ENCODE measurements at regions not wholly inside any gene's neighbourhood (a gene's known extent, or its start where the extent isn't known, plus 50 kb on each side); places are given as distances from the start of the nearest gene placed in this dataset.
"Not testable (repeated sequence)": the region's sequence is repeated elsewhere in the genome, so short reads cannot be mapped to it uniquely, and the experiment has no call there.

DNA sequence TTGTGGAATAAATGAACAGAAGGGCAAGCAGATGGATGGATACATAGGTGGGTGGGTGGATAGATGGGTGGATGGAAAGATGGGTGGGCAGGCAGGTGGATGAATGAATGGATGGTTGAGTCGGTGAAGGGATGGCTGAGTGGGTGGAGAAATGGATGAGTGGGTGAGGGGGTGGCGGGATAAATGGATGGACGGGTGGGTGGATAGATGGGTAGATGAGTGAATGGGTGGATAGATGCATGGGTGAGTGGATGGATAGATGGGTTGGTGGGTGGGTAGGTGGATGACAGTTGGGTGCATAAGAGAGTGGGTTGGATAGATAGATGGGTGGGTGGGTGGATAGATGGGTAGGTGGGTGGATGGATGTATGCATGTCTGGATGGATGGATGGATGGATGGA lies 76.0 kb downstream of the ART5 start:
- H3K27me3 ChIP-seq (ENCODE audit: insufficient read depth, low read length); H3K4me3 ChIP-seq (ENCODE audit: low read length in 2 of 2); H3K4me1 Mint-ChIP-seq; H3K9me3 Mint-ChIP-seq; CTCF ChIA-PET (ENCODE audit: partially characterized antibody); H3K9me3 ChIP-seq (ENCODE audit: control insufficient read depth in 1 of 2, low read length in 2 of 2); H3K27ac Mint-ChIP-seq; H3K36me3 ChIP-seq (ENCODE audit: insufficient read depth, low read length); H3K36me3 Mint-ChIP-seq; POLR2A ChIA-PET (ENCODE audit: partially characterized antibody); DNase-seq; H3K4me3 Mint-ChIP-seq; H3K27ac ChIP-seq (ENCODE audit: low read depth, low read length); H3K27me3 Mint-ChIP-seq; H3K4me1 ChIP-seq (ENCODE audit: insufficient read depth, low read length): not testable (repeated sequence)
- intact Hi-C loops (cut with micrococcal nuclease) = loop anchor here (10.0 kb wide), 1 partner anchor 81 kb away; no protein-coding TSS in a partner anchor

DNA sequence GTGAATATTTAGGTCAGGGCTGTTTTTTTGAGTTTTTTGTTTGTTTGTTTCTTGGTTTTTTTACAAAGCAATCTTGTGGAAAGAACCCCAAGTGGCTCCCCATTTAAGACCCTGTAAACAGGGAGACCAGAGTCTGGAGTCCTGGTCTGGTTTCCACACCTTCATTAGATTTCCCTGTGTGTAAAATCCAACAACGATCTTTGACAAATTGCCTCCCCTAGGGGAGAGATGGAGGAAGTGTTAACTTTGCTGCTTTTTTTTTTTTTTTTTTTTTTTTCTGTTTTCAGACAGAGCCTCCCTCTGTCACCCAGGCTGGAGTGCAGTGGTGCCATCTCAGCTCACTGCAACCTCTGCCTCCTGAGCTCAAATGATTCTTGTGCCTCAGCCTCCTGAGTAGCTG lies 77.4 kb downstream of the ART5 start:
- H3K9me3 Mint-ChIP-seq; H3K27ac Mint-ChIP-seq; H3K9me3 ChIP-seq (ENCODE audit: control insufficient read depth in 1 of 2, low read length in 2 of 2); CTCF ChIA-PET (ENCODE audit: partially characterized antibody); POLR2A ChIA-PET (ENCODE audit: partially characterized antibody); DNase-seq; H3K36me3 Mint-ChIP-seq; H3K4me3 ChIP-seq (ENCODE audit: low read length in 2 of 2); H3K36me3 ChIP-seq (ENCODE audit: insufficient read depth, low read length); H3K4me1 Mint-ChIP-seq; H3K4me1 ChIP-seq (ENCODE audit: insufficient read depth, low read length); H3K4me3 Mint-ChIP-seq; H3K27ac ChIP-seq (ENCODE audit: low read depth, low read length); H3K27me3 ChIP-seq (ENCODE audit: insufficient read depth, low read length); H3K27me3 Mint-ChIP-seq: not testable (repeated sequence)
- intact Hi-C loops (cut with micrococcal nuclease) = loop anchor here (10.0 kb wide), 1 partner anchor 80 kb away; no protein-coding TSS in a partner anchor

- peak overlapping the region; percentile 21 for H3K27ac ChIP-seq (ENCODE audit: low read depth, low read length)
- Mint-ChIP-seq H3K27ac (peak overlapping the region; percentile 18 to 97 (median 92)), H3K4me1 (peaks cover 12 to 23% (median 19%) of the 10 kb centered on the region in 4 donors), H3K4me3 (peak overlapping the region; percentile 21 to 86 (median 79))
- H3K27me3 ChIP-seq (ENCODE audit: insufficient read depth, low read length); intact Hi-C loops (cut with micrococcal nuclease); CTCF ChIA-PET (ENCODE audit: partially characterized antibody); H3K4me3 ChIP-seq (ENCODE audit: low read length in 2 of 2); H3K36me3 Mint-ChIP-seq; H3K36me3 ChIP-seq (ENCODE audit: insufficient read depth, low read length); H3K4me1 ChIP-seq (ENCODE audit: insufficient read depth, low read length); H3K9me3 Mint-ChIP-seq; POLR2A ChIA-PET (ENCODE audit: partially characterized antibody); H3K9me3 ChIP-seq (ENCODE audit: control insufficient read depth in 1 of 2, low read length in 2 of 2); H3K27me3 Mint-ChIP-seq: not testable (repeated sequence)
- peak; percentile 31 to 66 (median 50) for DNase-seq
Measured at GRCh38 chr11:3554621-3555020, 87.2 kb downstream of the ART5 start.

GRCh38 chr11:3544990-3545389 lies 96.8 kb downstream of the ART5 start:
- intact Hi-C loops (cut with micrococcal nuclease); H3K4me1 ChIP-seq (ENCODE audit: insufficient read depth, low read length); H3K27me3 ChIP-seq (ENCODE audit: insufficient read depth, low read length); POLR2A ChIA-PET (ENCODE audit: partially characterized antibody); H3K4me3 ChIP-seq (ENCODE audit: low read length in 2 of 2); H3K9me3 ChIP-seq (ENCODE audit: control insufficient read depth in 1 of 2, low read length in 2 of 2); H3K36me3 ChIP-seq (ENCODE audit: insufficient read depth, low read length); H3K36me3 Mint-ChIP-seq; H3K27me3 Mint-ChIP-seq: not testable (repeated sequence)
- peaks cover 0 to 13% (median 4%) of the 10 kb centered on the region in 8 donors for H3K9me3 Mint-ChIP-seq
- peak overlapping the region; percentile 77 to 94 (median 91) for H3K27ac Mint-ChIP-seq
- peaks cover 12 to 23% (median 17%) of the 10 kb centered on the region in 4 donors for H3K4me1 Mint-ChIP-seq
- H3K27ac ChIP-seq (ENCODE audit: low read depth, low read length) = peak overlapping the region; percentile 0
- CTCF ChIA-PET (ENCODE audit: partially characterized antibody) = interaction anchor here (0.6 kb wide), 1 partner anchor 56 kb away, joined by 3 read pairs; no protein-coding TSS in a partner anchor
- peak overlapping the region; percentile 70 to 88 (median 82) for H3K4me3 Mint-ChIP-seq
- peak; percentile 31 to 59 (median 57) for DNase-seq

DNA sequence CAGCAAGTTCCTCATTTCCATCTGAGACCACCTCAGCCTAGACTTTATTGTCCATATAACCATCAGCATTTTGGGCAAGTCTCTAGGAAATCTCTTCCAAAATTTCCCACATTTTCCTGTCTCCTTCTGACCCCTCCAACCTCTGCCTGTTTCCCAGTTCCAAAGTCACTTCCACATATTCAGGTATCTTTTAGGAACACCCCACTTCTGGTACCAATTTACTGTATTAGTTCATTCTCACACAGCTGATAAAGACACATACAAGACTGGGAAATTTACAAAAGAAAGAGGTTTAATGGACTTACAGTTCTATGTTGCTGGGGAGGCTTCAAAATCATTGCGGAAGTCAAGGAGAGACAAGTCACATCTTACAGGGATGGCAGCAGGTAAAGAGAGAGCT lies 103.6 kb downstream of the ART5 start:
- peaks cover 0 to 50% (median 18%) of the 10 kb centered on the region in 8 donors for H3K9me3 Mint-ChIP-seq
- not testable (repeated sequence) for H3K27ac Mint-ChIP-seq

DNA sequence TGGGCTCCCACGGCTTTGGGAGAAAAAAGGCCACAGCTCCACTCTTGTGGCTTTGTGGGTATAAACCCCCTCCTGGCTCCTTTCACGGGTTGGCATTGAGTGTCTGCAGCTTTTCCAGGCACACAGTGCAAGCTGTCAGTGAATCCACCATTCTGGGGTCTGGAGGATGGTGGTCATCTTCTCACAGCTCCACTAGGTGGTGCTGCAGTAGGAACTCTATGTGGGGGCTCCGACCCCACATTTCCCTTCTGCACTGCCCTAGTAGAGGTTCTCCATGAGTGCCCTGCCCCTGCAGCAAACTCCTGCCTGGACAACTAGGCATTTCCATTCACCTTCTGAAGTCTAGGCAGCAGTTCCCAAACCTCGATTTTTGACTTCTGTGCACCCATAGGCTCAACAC lies 104.5 kb downstream of the ART5 start:
- H3K9me3 ChIP-seq (ENCODE audit: control insufficient read depth in 1 of 2, low read length in 2 of 2); H3K27ac Mint-ChIP-seq; H3K4me3 Mint-ChIP-seq; H3K27me3 ChIP-seq (ENCODE audit: insufficient read depth, low read length); H3K36me3 Mint-ChIP-seq; H3K27me3 Mint-ChIP-seq; H3K4me1 ChIP-seq (ENCODE audit: insufficient read depth, low read length); H3K27ac ChIP-seq (ENCODE audit: low read depth, low read length); H3K36me3 ChIP-seq (ENCODE audit: insufficient read depth, low read length); CTCF ChIA-PET (ENCODE audit: partially characterized antibody); H3K4me3 ChIP-seq (ENCODE audit: low read length in 2 of 2); intact Hi-C loops (cut with micrococcal nuclease); DNase-seq; POLR2A ChIA-PET (ENCODE audit: partially characterized antibody); H3K4me1 Mint-ChIP-seq: not testable (repeated sequence)
- H3K9me3 Mint-ChIP-seq = peaks cover 0 to 48% (median 18%) of the 10 kb centered on the region in 8 donors

More for the DNA sequence above, 103.6 kb downstream of the ART5 start:
- H3K27ac ChIP-seq (ENCODE audit: low read depth, low read length); POLR2A ChIA-PET (ENCODE audit: partially characterized antibody); H3K27me3 ChIP-seq (ENCODE audit: insufficient read depth, low read length); CTCF ChIA-PET (ENCODE audit: partially characterized antibody); H3K36me3 Mint-ChIP-seq; H3K4me1 ChIP-seq (ENCODE audit: insufficient read depth, low read length); H3K27me3 Mint-ChIP-seq; H3K36me3 ChIP-seq (ENCODE audit: insufficient read depth, low read length); H3K4me1 Mint-ChIP-seq; H3K4me3 Mint-ChIP-seq; H3K4me3 ChIP-seq (ENCODE audit: low read length in 2 of 2); H3K9me3 ChIP-seq (ENCODE audit: control insufficient read depth in 1 of 2, low read length in 2 of 2); DNase-seq; intact Hi-C loops (cut with micrococcal nuclease): not testable (repeated sequence)

- H3K4me1 ChIP-seq (ENCODE audit: insufficient read depth, low read length); CTCF ChIA-PET (ENCODE audit: partially characterized antibody); H3K36me3 ChIP-seq (ENCODE audit: insufficient read depth, low read length); H3K4me3 ChIP-seq (ENCODE audit: low read length in 2 of 2); DNase-seq; H3K27ac Mint-ChIP-seq; POLR2A ChIA-PET (ENCODE audit: partially characterized antibody); H3K4me1 Mint-ChIP-seq; H3K27ac ChIP-seq (ENCODE audit: low read depth, low read length); intact Hi-C loops (cut with micrococcal nuclease); H3K36me3 Mint-ChIP-seq; H3K4me3 Mint-ChIP-seq; H3K27me3 Mint-ChIP-seq; H3K27me3 ChIP-seq (ENCODE audit: insufficient read depth, low read length); H3K9me3 ChIP-seq (ENCODE audit: control insufficient read depth in 1 of 2, low read length in 2 of 2): not testable (repeated sequence)
- H3K9me3 Mint-ChIP-seq = peaks cover 0 to 23% (median 9%) of the 10 kb centered on the region in 8 donors
Measured at GRCh38 chr11:3532958-3533357, 108.8 kb downstream of the ART5 start.

GRCh38 chr11:3531280-3531679 lies 110.5 kb downstream of the ART5 start:
- H3K4me3 ChIP-seq (ENCODE audit: low read length in 2 of 2); H3K9me3 ChIP-seq (ENCODE audit: control insufficient read depth in 1 of 2, low read length in 2 of 2); DNase-seq; intact Hi-C loops (cut with micrococcal nuclease); H3K27ac ChIP-seq (ENCODE audit: low read depth, low read length); H3K36me3 Mint-ChIP-seq; H3K4me1 ChIP-seq (ENCODE audit: insufficient read depth, low read length); H3K4me1 Mint-ChIP-seq; H3K4me3 Mint-ChIP-seq; H3K27me3 ChIP-seq (ENCODE audit: insufficient read depth, low read length); CTCF ChIA-PET (ENCODE audit: partially characterized antibody); H3K36me3 ChIP-seq (ENCODE audit: insufficient read depth, low read length); H3K27me3 Mint-ChIP-seq; POLR2A ChIA-PET (ENCODE audit: partially characterized antibody); H3K27ac Mint-ChIP-seq: not testable (repeated sequence)
- peaks cover 0 to 14% (median 6%) of the 10 kb centered on the region in 8 donors for H3K9me3 Mint-ChIP-seq
